HCT116 (cell line): ENCODE measurements at regions not wholly inside any gene's neighbourhood (a gene's known extent, or its start where the extent isn't known, plus 50 kb on each side); places are given as distances from the start of the nearest gene placed in this dataset.
A peak's percentile ranks its signal among the peaks of the same experiment; 100 is the strongest.

Experiments used
- ATAC-seq: fragments of 200-7000 bp; cut with Tn5 transposase; 2 replicates; pipeline ENCODE4 v1.9.1; 2020; ENCODE audit warnings: mild to moderate bottlenecking, moderate library complexity
- BruUV-seq: library from RNA; stranded (reverse); fragments of 400-500 nt; replicated peaks from 2 replicates; lab custom pipeline; 2021; lab: Mats Ljungman, UMichigan
- CTCF ChIA-PET: fragments of 300-600 bp; sonication (Branson Sonifier 250); formaldehyde crosslinking; loops from one replicate; lab custom pipeline; 2021; ENCODE audit warnings: antibody characterized with exemption; lab: Charles Lee
- POLR2A ChIA-PET: fragments of 300-600, 350-600 bp; sonication (Branson Sonifier 250); formaldehyde crosslinking; loops from one replicate; lab custom pipeline; 2021; ENCODE audit warnings: antibody characterized with exemption; lab: Charles Lee
- RAD21 ChIA-PET, 2 experiments: fragments of 300-600 bp; sonication (Branson Sonifier 250); formaldehyde crosslinking; loops; one replicate each; lab custom pipeline; 2023; ENCODE audit warnings: low total read pairs in 2 of 2; ENCODE audit not compliant: uncharacterized antibody in 2 of 2, unreplicated experiment in 2 of 2, low non-redundant PET in 1 of 2; lab: Charles Lee
- DNase-seq: peaks from one replicate; pipeline ENCODE4 v3.0.0-alpha.2; 2010; ENCODE audit warnings: low read depth, low spot score
- H2AFZ ChIP-seq: fragments of 200-600 bp; shearing (Covaris generic), sonication (generic); 2 replicates; pipeline ENCODE4 v1.6.1; 2017; ENCODE audit warnings: low read depth, mixed run types, mixed read lengths, antibody characterized with exemption, low read length; ENCODE audit not compliant: poor library complexity, severe bottlenecking
- H3K27ac ChIP-seq: 2 replicates; pipeline ENCODE4 v1.5.1; 2012; ENCODE audit warnings: low read depth, low read length
- H3K27me3 ChIP-seq: fragments of 200-600 bp; sonication (generic); 2 replicates; pipeline ENCODE4 v1.6.1; 2016; ENCODE audit warnings: mixed run types, low read length, mixed read lengths; ENCODE audit not compliant: insufficient read depth
- H3K36me3 ChIP-seq, 2 experiments: fragments of 200-500 bp in 1 of 2; fragments of 200-600 bp in 1 of 2; sonication (Bioruptor generic) in 1 of 2; sonication (generic) in 1 of 2; 2 replicates each; pipeline versions ENCODE4 v1.5.1 to v1.6.1; 2014 to 2016; ENCODE audit warnings: low read length in 2 of 2, inconsistent platforms in 1 of 2, mixed read lengths in 1 of 2, mixed run types in 1 of 2; ENCODE audit not compliant: insufficient read depth in 2 of 2, control insufficient read depth in 1 of 2
- H3K4me1 ChIP-seq, 2 experiments: fragments of 200-600 bp in 1 of 2; sonication (generic) in 1 of 2; 2 replicates each; pipeline versions ENCODE4 v1.5.1 to v1.6.1; 2012 to 2017; ENCODE audit warnings: low read length in 2 of 2, inconsistent platforms in 1 of 2, mild to moderate bottlenecking in 1 of 2, mixed read lengths in 1 of 2, mixed run types in 1 of 2, moderate library complexity in 1 of 2; ENCODE audit not compliant: insufficient read depth in 2 of 2, control insufficient read depth in 1 of 2
- H3K4me2 ChIP-seq: fragments of 200-600 bp; sonication (generic); 2 replicates; pipeline ENCODE4 v1.6.1; 2017; ENCODE audit warnings: mixed run types, low read length, mixed read lengths
- H3K4me3 ChIP-seq, 2 experiments: fragments of 200-600 bp in 1 of 2; sonication (generic) in 1 of 2; replicated peaks in 1 of 2; 2 replicates each; pipeline ENCODE4 v1.5.1; 2011 to 2016; ENCODE audit warnings: low read length in 2 of 2, control low read depth in 1 of 2, low read depth in 1 of 2, mild to moderate bottlenecking in 1 of 2, mixed read lengths in 1 of 2, mixed run types in 1 of 2
- H3K79me2 ChIP-seq: fragments of 200-600 bp; sonication (generic); 2 replicates; pipeline ENCODE4 v1.6.1; 2017; ENCODE audit warnings: mild to moderate bottlenecking, mixed run types, low read length, moderate library complexity, mixed read lengths; ENCODE audit not compliant: insufficient read depth
- H3K9ac ChIP-seq: fragments of 200-600 bp; sonication (generic); 2 replicates; pipeline ENCODE4 v1.6.1; 2016; ENCODE audit warnings: low read length, mixed read lengths
- H3K9me2 ChIP-seq: fragments of 200-600 bp; sonication (generic), shearing (Covaris generic); 2 replicates; pipeline ENCODE4 v1.6.1; 2017; ENCODE audit warnings: mixed run types, mild to moderate bottlenecking, moderate library complexity; ENCODE audit not compliant: insufficient read depth
- H3K9me3 ChIP-seq, 2 experiments: fragments of 200-500 bp in 1 of 2; fragments of 200-600 bp in 1 of 2; sonication (Bioruptor generic) in 1 of 2; sonication (generic) in 1 of 2; 2 replicates each; pipeline ENCODE4 v1.6.1; 2014 to 2017; ENCODE audit warnings: low read length in 2 of 2, mixed read lengths in 2 of 2, inconsistent platforms in 1 of 2, low read depth in 1 of 2, mild to moderate bottlenecking in 1 of 2, mixed run types in 1 of 2, moderate library complexity in 1 of 2; ENCODE audit not compliant: control insufficient read depth in 1 of 2, insufficient read depth in 1 of 2
- H4K20me1 ChIP-seq: fragments of 200-600 bp; sonication (generic), shearing (Covaris generic); 2 replicates; pipeline ENCODE4 v1.6.1; 2017; ENCODE audit warnings: mixed run types, mild to moderate bottlenecking, moderate library complexity; ENCODE audit not compliant: insufficient read depth
- CBX3 ChIP-seq: IDR thresholded peaks from 2 replicates; pipeline ENCODE4 v1.6.1; 2012; ENCODE audit warnings: low read depth
- CEBPB ChIP-seq: IDR thresholded peaks from 2 replicates; pipeline ENCODE4 v1.6.1; 2012; ENCODE audit warnings: low read depth
- EGR1 ChIP-seq: IDR thresholded peaks from 2 replicates; pipeline ENCODE4 v1.6.1; 2012; ENCODE audit warnings: low read depth
- ELF1 ChIP-seq: IDR thresholded peaks from 2 replicates; pipeline ENCODE4 v1.6.1; 2012; ENCODE audit warnings: low read depth, borderline replicate concordance
- JUND ChIP-seq: IDR thresholded peaks from 2 replicates; pipeline ENCODE4 v1.6.1; 2012
- POLR2A ChIP-seq: IDR thresholded peaks from 2 replicates; pipeline ENCODE4 v1.7.0; 2011; ENCODE audit warnings: borderline replicate concordance; ENCODE audit not compliant: insufficient read depth, insufficient read length; ENCODE audit errors: extremely low read depth
- POLR2AphosphoS5 ChIP-seq: IDR thresholded peaks from 2 replicates; pipeline ENCODE4 v1.6.1; 2011; ENCODE audit warnings: mild to moderate bottlenecking, low read depth, low read length, moderate library complexity
- RAD21 ChIP-seq: IDR thresholded peaks from 2 replicates; pipeline ENCODE4 v1.6.1; 2012; ENCODE audit warnings: low read depth, mild to moderate bottlenecking
- SIN3A ChIP-seq: IDR thresholded peaks from 2 replicates; pipeline ENCODE4 v1.6.1; 2012; ENCODE audit warnings: low read depth
- SP1 ChIP-seq: IDR thresholded peaks from 2 replicates; pipeline ENCODE4 v1.6.1; 2012; ENCODE audit warnings: low read depth
- TCF7L2 ChIP-seq: IDR thresholded peaks from 2 replicates; pipeline ENCODE4 v1.7.0; 2011; ENCODE audit warnings: borderline replicate concordance, inconsistent platforms; ENCODE audit not compliant: insufficient read depth, insufficient read length; ENCODE audit errors: extremely low read depth
- YY1 ChIP-seq: IDR thresholded peaks from 2 replicates; pipeline ENCODE4 v1.6.1; 2011; ENCODE audit warnings: low read length, low read depth, moderate library complexity, mild to moderate bottlenecking; ENCODE audit not compliant: insufficient replicate concordance; ENCODE audit errors: extremely low read depth
- ZNF274 ChIP-seq: fragments of 200-500 bp; sonication (Bioruptor generic); IDR thresholded peaks from 2 replicates; pipeline ENCODE4 v1.6.1; 2014; ENCODE audit warnings: mild to moderate bottlenecking, low read depth, low read length, inconsistent platforms
- intact Hi-C: fragments of 100-400 bp; cut with micrococcal nuclease; formaldehyde crosslinking; loops from 2 replicates; pipeline ENCODE4 v1.10.0; 2022
- TF ChIP-seq, protein P1 (sequence below): IDR thresholded peaks from 2 replicates; pipeline ENCODE4 v1.6.1; 2011; ENCODE audit warnings: mild to moderate bottlenecking, low read length, moderate library complexity; ENCODE audit not compliant: insufficient replicate concordance; ENCODE audit errors: extremely low read depth
- TF ChIP-seq, protein P2 (sequence below): IDR thresholded peaks from 2 replicates; pipeline ENCODE4 v1.6.1; 2012; ENCODE audit warnings: low read depth
- TF ChIP-seq, protein P3 (sequence below): IDR thresholded peaks from 2 replicates; pipeline ENCODE4 v1.6.1; 2012

DNA sequence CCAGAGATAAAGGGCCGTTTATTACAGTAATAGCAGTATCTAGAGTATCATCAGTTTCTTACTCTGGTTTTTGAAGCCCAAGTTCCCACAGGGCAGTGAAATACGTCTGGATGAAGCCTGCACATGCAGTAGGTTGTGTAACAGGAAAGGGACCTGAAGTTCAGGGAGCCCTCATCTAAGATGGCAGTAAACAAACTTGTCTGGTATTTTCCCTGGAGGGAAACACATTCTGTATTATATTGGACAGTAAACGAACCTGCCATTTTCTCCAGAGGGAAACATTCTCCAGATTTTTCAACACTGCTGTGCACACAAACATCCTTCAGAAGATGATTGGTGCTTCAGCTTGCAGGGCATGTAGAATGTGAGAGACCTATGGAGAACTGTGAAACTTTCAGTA is 189.9 kb downstream of the TFEC start (continued):
- TF ChIP-seq, protein P1, sequence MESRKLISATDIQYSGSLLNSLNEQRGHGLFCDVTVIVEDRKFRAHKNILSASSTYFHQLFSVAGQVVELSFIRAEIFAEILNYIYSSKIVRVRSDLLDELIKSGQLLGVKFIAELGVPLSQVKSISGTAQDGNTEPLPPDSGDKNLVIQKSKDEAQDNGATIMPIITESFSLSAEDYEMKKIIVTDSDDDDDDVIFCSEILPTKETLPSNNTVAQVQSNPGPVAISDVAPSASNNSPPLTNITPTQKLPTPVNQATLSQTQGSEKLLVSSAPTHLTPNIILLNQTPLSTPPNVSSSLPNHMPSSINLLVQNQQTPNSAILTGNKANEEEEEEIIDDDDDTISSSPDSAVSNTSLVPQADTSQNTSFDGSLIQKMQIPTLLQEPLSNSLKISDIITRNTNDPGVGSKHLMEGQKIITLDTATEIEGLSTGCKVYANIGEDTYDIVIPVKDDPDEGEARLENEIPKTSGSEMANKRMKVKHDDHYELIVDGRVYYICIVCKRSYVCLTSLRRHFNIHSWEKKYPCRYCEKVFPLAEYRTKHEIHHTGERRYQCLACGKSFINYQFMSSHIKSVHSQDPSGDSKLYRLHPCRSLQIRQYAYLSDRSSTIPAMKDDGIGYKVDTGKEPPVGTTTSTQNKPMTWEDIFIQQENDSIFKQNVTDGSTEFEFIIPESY = no peak
- TF ChIP-seq RAD21 (no peak), JUND (no peak), YY1 (no peak)
- TF ChIP-seq, protein P2, sequence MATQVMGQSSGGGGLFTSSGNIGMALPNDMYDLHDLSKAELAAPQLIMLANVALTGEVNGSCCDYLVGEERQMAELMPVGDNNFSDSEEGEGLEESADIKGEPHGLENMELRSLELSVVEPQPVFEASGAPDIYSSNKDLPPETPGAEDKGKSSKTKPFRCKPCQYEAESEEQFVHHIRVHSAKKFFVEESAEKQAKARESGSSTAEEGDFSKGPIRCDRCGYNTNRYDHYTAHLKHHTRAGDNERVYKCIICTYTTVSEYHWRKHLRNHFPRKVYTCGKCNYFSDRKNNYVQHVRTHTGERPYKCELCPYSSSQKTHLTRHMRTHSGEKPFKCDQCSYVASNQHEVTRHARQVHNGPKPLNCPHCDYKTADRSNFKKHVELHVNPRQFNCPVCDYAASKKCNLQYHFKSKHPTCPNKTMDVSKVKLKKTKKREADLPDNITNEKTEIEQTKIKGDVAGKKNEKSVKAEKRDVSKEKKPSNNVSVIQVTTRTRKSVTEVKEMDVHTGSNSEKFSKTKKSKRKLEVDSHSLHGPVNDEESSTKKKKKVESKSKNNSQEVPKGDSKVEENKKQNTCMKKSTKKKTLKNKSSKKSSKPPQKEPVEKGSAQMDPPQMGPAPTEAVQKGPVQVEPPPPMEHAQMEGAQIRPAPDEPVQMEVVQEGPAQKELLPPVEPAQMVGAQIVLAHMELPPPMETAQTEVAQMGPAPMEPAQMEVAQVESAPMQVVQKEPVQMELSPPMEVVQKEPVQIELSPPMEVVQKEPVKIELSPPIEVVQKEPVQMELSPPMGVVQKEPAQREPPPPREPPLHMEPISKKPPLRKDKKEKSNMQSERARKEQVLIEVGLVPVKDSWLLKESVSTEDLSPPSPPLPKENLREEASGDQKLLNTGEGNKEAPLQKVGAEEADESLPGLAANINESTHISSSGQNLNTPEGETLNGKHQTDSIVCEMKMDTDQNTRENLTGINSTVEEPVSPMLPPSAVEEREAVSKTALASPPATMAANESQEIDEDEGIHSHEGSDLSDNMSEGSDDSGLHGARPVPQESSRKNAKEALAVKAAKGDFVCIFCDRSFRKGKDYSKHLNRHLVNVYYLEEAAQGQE = no peak

DNA sequence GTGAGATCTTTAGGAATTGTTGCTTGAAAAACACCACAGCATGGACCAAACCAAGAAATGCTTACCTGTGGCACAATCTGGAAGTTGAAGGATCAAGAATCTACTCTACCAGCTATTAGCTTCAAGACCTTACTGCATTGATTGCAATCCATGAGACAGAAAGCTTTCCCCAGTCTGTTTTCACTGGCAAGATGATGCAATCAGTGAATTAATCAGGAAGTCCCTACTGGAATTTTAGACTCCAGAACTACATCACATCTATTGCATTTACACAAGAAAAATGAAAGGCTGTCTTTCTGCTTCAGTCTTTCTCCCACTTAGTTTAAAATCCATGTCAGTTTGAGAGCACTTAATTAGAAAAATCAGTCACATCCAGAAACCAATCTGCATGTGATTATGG is 191.7 kb downstream of the TFEC start:
- Histone ChIP-seq H3K27me3 (no peaks in the 10 kb centered on the region), H3K9me2 (no peaks in the 10 kb centered on the region), H3K79me2 (no peaks in the 10 kb centered on the region), H3K9ac (no peak overlapping the region), H3K4me2 (no peak overlapping the region), H3K27ac (no peak overlapping the region), H3K4me3 (no peak overlapping the region), H3K4me1 (no peaks in the 10 kb centered on the region), H2AFZ (no peak overlapping the region), H4K20me1 (no peaks in the 10 kb centered on the region), H3K9me3 (no peaks in the 10 kb centered on the region), H3K36me3 (no peaks in the 10 kb centered on the region)
- intact Hi-C loops = no loop called here
- TF ChIP-seq CBX3 (no peak), SIN3A (no peak), ZNF274 (no peak), ELF1 (0 out of 2 replicates have a peak, but pooled peaks have one; percentile 15), EGR1 (no peak), POLR2AphosphoS5 (no peak), TCF7L2 (no peak), POLR2A (no peak), CEBPB (peak; percentile 65; the same call in 1 of the 2 replicates), SP1 (no peak), RAD21 (no peak), YY1 (no peak)
- TF ChIP-seq, protein P3, sequence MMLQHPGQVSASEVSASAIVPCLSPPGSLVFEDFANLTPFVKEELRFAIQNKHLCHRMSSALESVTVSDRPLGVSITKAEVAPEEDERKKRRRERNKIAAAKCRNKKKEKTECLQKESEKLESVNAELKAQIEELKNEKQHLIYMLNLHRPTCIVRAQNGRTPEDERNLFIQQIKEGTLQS = no peak
- DNase-seq (no peak), ATAC-seq (no peak)
- ChIA-PET RAD21 (no interaction called here), POLR2A (no interaction called here), CTCF (interaction anchor here (0.6 to 1.1 kb wide), 2 partner anchors 12 to 117 kb away, joined by 3 to 4 read pairs; no protein-coding TSS in a partner anchor)
- no TSS peak for BruUV-seq
